A673 (cell line): ENCODE measurements at regions not wholly inside any gene's neighbourhood (a gene's known extent, or its start where the extent isn't known, plus 50 kb on each side); places are given as distances from the start of the nearest gene placed in this dataset.

Source experiments
- BruUV-seq: library from RNA; stranded (reverse); fragments of 400-500 nt; replicated peaks from 2 replicates; lab custom pipeline; 2021; lab: Mats Ljungman, UMichigan
- CTCF ChIA-PET: fragments of 300-600 bp; sonication (Branson Sonifier 250); formaldehyde crosslinking; loops from one replicate; lab custom pipeline; 2022; ENCODE audit warnings: antibody characterized with exemption; lab: Charles Lee
- POLR2A ChIA-PET: fragments of 300-600 bp; sonication (Branson Sonifier 250); formaldehyde crosslinking; loops from one replicate; lab custom pipeline; 2022; ENCODE audit warnings: antibody characterized with exemption; ENCODE audit not compliant: low non-redundant PET; lab: Charles Lee
- DNase-seq: peaks from one replicate; pipeline ENCODE4 v3.0.0-alpha.2; 2015; ENCODE audit warnings: low spot score
- H3K27ac ChIP-seq: fragments of 200-600 bp; sonication (generic); 2 replicates; pipeline ENCODE4 v1.5.1; 2016; ENCODE audit warnings: mixed run types, low read depth, mild to moderate bottlenecking, mixed read lengths, antibody characterized with exemption, low read length; ENCODE audit not compliant: poor library complexity, severe bottlenecking
- H3K27me3 ChIP-seq: fragments of 200-600 bp; sonication (generic); replicated peaks from 2 replicates; pipeline ENCODE4 v1.6.1; 2017; ENCODE audit warnings: mixed run types, low read depth, mild to moderate bottlenecking, mixed read lengths, antibody characterized with exemption, low read length; ENCODE audit not compliant: insufficient read depth, poor library complexity
- H3K36me3 ChIP-seq: fragments of 200-600 bp; sonication (generic); 2 replicates; pipeline ENCODE4 v1.6.1; 2016; ENCODE audit warnings: mixed run types, mild to moderate bottlenecking, mixed read lengths, antibody characterized with exemption, low read length; ENCODE audit not compliant: insufficient read depth, poor library complexity, severe bottlenecking
- H3K4me1 ChIP-seq: fragments of 200-600 bp; sonication (generic); 2 replicates; pipeline ENCODE4 v1.6.1; 2017; ENCODE audit warnings: mixed run types, mild to moderate bottlenecking, mixed read lengths, antibody characterized with exemption, low read length; ENCODE audit not compliant: insufficient read depth, poor library complexity, severe bottlenecking
- H3K4me3 ChIP-seq: fragments of 200-600 bp; sonication (generic); 2 replicates; pipeline ENCODE4 v1.5.1; 2016; ENCODE audit warnings: low read depth, mixed run types, mild to moderate bottlenecking, mixed read lengths, low read length; ENCODE audit not compliant: poor library complexity, severe bottlenecking
- H3K9me3 ChIP-seq: fragments of 200-600 bp; sonication (generic); 2 replicates; pipeline ENCODE4 v1.6.1; 2016; ENCODE audit warnings: mixed run types, low read depth, mild to moderate bottlenecking, mixed read lengths, antibody characterized with exemption, low read length; ENCODE audit not compliant: poor library complexity, severe bottlenecking
- EZH2 ChIP-seq: fragments of 200-600 bp; sonication (generic); IDR thresholded peaks from 2 replicates; pipeline ENCODE4 v1.6.1; 2017; ENCODE audit warnings: borderline replicate concordance, low read depth, mild to moderate bottlenecking, mixed read lengths, antibody characterized with exemption, low read length; ENCODE audit not compliant: poor library complexity, severe bottlenecking
- intact Hi-C: fragments of 100-400 bp; cut with micrococcal nuclease; formaldehyde crosslinking; loops from one replicate; pipeline ENCODE4 v1.10.0; 2022; ENCODE audit not compliant: unreplicated experiment
- TF ChIP-seq, protein P1 (sequence below): fragments of 300-800, 200-600 bp; sonication (generic); conservative IDR thresholded peaks from 2 replicates; pipeline ENCODE4 v1.5.1; 2017; ENCODE audit warnings: low read depth, mild to moderate bottlenecking, antibody characterized with exemption, low read length, moderate library complexity, mixed read lengths

DNA sequence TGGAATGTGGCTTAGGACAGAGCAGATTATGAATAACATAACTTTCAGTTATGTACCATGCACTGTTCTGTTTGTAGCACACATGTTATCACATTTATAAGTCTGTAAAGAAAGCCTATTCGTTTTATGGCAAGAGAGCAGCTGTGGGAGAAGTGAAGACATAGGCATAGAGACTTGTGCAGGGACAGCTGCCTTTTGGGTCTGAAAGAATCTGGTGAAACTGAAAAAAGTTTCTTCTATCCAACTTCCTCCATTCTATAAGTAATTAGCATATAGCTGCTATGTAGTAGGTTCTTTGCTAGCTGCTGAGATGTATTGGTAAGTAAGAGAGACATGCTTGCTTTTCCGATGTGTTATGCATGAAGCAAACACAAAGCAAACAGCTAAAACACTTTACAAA lies 1095.4 kb upstream of the CADM2 start:
- no peaks in the 10 kb centered on the region for H3K27me3 ChIP-seq
- no TSS peak for BruUV-seq
- DNase-seq = no peak
- no peaks in the 10 kb centered on the region for H3K9me3 ChIP-seq
- POLR2A ChIA-PET = no interaction called here
- intact Hi-C loops = no loop called here
- no peak overlapping the region for H3K4me3 ChIP-seq
- H3K4me1 ChIP-seq = no peaks in the 10 kb centered on the region
- no peak overlapping the region for H3K27ac ChIP-seq
- TF ChIP-seq, protein P1, sequence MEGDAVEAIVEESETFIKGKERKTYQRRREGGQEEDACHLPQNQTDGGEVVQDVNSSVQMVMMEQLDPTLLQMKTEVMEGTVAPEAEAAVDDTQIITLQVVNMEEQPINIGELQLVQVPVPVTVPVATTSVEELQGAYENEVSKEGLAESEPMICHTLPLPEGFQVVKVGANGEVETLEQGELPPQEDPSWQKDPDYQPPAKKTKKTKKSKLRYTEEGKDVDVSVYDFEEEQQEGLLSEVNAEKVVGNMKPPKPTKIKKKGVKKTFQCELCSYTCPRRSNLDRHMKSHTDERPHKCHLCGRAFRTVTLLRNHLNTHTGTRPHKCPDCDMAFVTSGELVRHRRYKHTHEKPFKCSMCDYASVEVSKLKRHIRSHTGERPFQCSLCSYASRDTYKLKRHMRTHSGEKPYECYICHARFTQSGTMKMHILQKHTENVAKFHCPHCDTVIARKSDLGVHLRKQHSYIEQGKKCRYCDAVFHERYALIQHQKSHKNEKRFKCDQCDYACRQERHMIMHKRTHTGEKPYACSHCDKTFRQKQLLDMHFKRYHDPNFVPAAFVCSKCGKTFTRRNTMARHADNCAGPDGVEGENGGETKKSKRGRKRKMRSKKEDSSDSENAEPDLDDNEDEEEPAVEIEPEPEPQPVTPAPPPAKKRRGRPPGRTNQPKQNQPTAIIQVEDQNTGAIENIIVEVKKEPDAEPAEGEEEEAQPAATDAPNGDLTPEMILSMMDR = no peak
- no peak for TF ChIP-seq EZH2
- CTCF ChIA-PET = no interaction called here
- H3K36me3 ChIP-seq = no peaks in the 10 kb centered on the region

- ChIA-PET CTCF (no interaction called here), POLR2A (no interaction called here)
- TF ChIP-seq EZH2 = no peak
- TF ChIP-seq, protein P1 = no peak
- DNase-seq = no peak
- H3K36me3 ChIP-seq = no peaks in the 10 kb centered on the region
- H3K9me3 ChIP-seq = peaks cover under 1% of the 10 kb centered on the region
- no peak overlapping the region for H3K27ac ChIP-seq
- no TSS peak for BruUV-seq
- H3K27me3 ChIP-seq = no peaks in the 10 kb centered on the region
- no peak overlapping the region for H3K4me3 ChIP-seq
- intact Hi-C loops = no loop called here
- H3K4me1 ChIP-seq = no peaks in the 10 kb centered on the region
Observed at GRCh38 chr3:83868909-83869567, 1089.8 kb upstream of the CADM2 start.

- ChIA-PET POLR2A (no interaction called here), CTCF (no interaction called here)
- intact Hi-C loops = no loop called here
- Histone ChIP-seq H3K4me1 (no peaks in the 10 kb centered on the region), H3K36me3 (no peaks in the 10 kb centered on the region), H3K4me3 (no peak overlapping the region), H3K9me3 (peaks cover 7% of the 10 kb centered on the region), H3K27ac (no peak overlapping the region), H3K27me3 (no peaks in the 10 kb centered on the region)
- no TSS peak for BruUV-seq
- TF ChIP-seq EZH2 = no peak
- TF ChIP-seq, protein P1 = no peak
- no peak for DNase-seq
Observed at GRCh38 chr3:83873550-83873949, 1085.2 kb upstream of the CADM2 start.
